PFSK-1 (cell line): ENCODE measurements at regions not wholly inside any gene's neighbourhood (a gene's known extent, or its start where the extent isn't known, plus 50 kb on each side); places are given as distances from the start of the nearest gene placed in this dataset.

Source experiments
- FOXP2 ChIP-seq: optimal IDR thresholded peaks from 2 replicates; pipeline ENCODE3; 2011; ENCODE audit warnings: borderline replicate concordance, control low read depth, inconsistent platforms; ENCODE audit not compliant: insufficient read depth; ENCODE audit errors: extremely low read length, extremely low read depth
- POLR2AphosphoS5 ChIP-seq: IDR thresholded peaks from 2 replicates; pipeline ENCODE4 v1.6.1; 2012; ENCODE audit warnings: low read depth, mild to moderate bottlenecking, control low read depth, low read length, moderate library complexity
- REST ChIP-seq, 2 experiments: IDR thresholded peaks; 2 replicates each; pipeline versions ENCODE4 v1.6.1 to v1.8.0; 2011 to 2012; ENCODE audit warnings: low read depth in 2 of 2, low read length in 2 of 2, control low read depth in 1 of 2, inconsistent platforms in 1 of 2, mild to moderate bottlenecking in 1 of 2, moderate library complexity in 1 of 2; ENCODE audit not compliant: insufficient read depth in 1 of 2
- SIN3A ChIP-seq: IDR thresholded peaks from 2 replicates; pipeline ENCODE4 v1.6.1; 2012; ENCODE audit warnings: mild to moderate bottlenecking, low read length, moderate library complexity, borderline replicate concordance; ENCODE audit not compliant: insufficient read depth
- TAF1 ChIP-seq: IDR thresholded peaks from 2 replicates; pipeline ENCODE4 v1.6.1; 2012; ENCODE audit warnings: low read length, control low read depth, borderline replicate concordance; ENCODE audit not compliant: insufficient read depth

GRCh38 chr18:45387229-45387628 is 228.0 kb upstream of the SLC14A2 start:
- no peak for TF ChIP-seq TAF1
- no peak for TF ChIP-seq REST (IDR thresholded peaks at IDR 0.05; ENCODE audit: insufficient read depth in 1 of 2, low read depth in 2 of 2, low read length in 2 of 2)
- no peak for TF ChIP-seq POLR2AphosphoS5
- no peak for TF ChIP-seq FOXP2
- no peak for TF ChIP-seq SIN3A
